ENCODE measurements at regions not wholly inside any gene's neighbourhood (a gene's known extent, or its start where the extent isn't known, plus 50 kb on each side); places are given as distances from the start of the nearest gene placed in this dataset.

GRCh38 chr5:144028636-144029035 is 141.8 kb downstream of the YIPF5 start:
- peak; percentile 82 for DNase-seq (ENCODE audit: low read depth, low spot score)
- CTCF ChIA-PET: no interaction called here
- no peak for TF ChIP-seq CTCF (IDR thresholded peaks at IDR 0.05; ENCODE audit: insufficient read depth, low read length, missing control alignments)
- POLR2A ChIA-PET: no interaction called here
- peak overlapping the region; percentile 34 for H3K4me3 ChIP-seq (ENCODE audit: low read depth, low read length)

GRCh38 chr5:144030904-144031303 is 139.6 kb downstream of the YIPF5 start:
- POLR2A ChIA-PET: no interaction called here
- TF ChIP-seq CTCF (IDR thresholded peaks at IDR 0.05; ENCODE audit: insufficient read depth, low read length, missing control alignments): no peak
- H3K4me3 ChIP-seq (ENCODE audit: low read depth, low read length): no peak overlapping the region
- DNase-seq (ENCODE audit: low read depth, low spot score): no peak
- CTCF ChIA-PET: no interaction called here

- H3K4me3 ChIP-seq (ENCODE audit: low read depth, low read length): no peak overlapping the region
- ChIA-PET POLR2A (no interaction called here), CTCF (no interaction called here)
- DNase-seq (ENCODE audit: low read depth, low spot score): no peak
- no peak for TF ChIP-seq CTCF (IDR thresholded peaks at IDR 0.05; ENCODE audit: insufficient read depth, low read length, missing control alignments)
These were observed 138.1 kb downstream of the YIPF5 start for GRCh38 chr5:144032375-144032774.

- CTCF ChIA-PET: interaction anchor here (0.7 to 0.8 kb wide), 2 partner anchors 24 to 45 kb away, joined by 3 read pairs; no protein-coding TSS in a partner anchor
These were observed 137.0 kb downstream of the YIPF5 start for GRCh38 chr5:144033486-144033885.

GRCh38 chr5:144035046-144035740 is 135.3 kb downstream of the YIPF5 start:
- ChIA-PET POLR2A (no interaction called here), CTCF (no interaction called here)
- no peak for TF ChIP-seq CTCF (IDR thresholded peaks at IDR 0.05; ENCODE audit: insufficient read depth, low read length, missing control alignments)
- H3K4me3 ChIP-seq (ENCODE audit: low read depth, low read length): no peak overlapping the region
- no peak for DNase-seq (ENCODE audit: low read depth, low spot score)

More at GRCh38 chr5:144033486-144033885, 137.0 kb downstream of the YIPF5 start:
- H3K4me3 ChIP-seq (ENCODE audit: low read depth, low read length): no peak overlapping the region
- POLR2A ChIA-PET: no interaction called here
- no peak for DNase-seq (ENCODE audit: low read depth, low spot score)
- TF ChIP-seq CTCF (IDR thresholded peaks at IDR 0.05; ENCODE audit: insufficient read depth, low read length, missing control alignments): no peak

- ChIA-PET CTCF (no interaction called here), POLR2A (no interaction called here)
- DNase-seq (ENCODE audit: low read depth, low spot score): no peak
- TF ChIP-seq CTCF (IDR thresholded peaks at IDR 0.05; ENCODE audit: insufficient read depth, low read length, missing control alignments): no peak
- H3K4me3 ChIP-seq (ENCODE audit: low read depth, low read length): no peak overlapping the region
These were observed 134.0 kb downstream of the YIPF5 start for GRCh38 chr5:144036476-144036875.
